NCI-H1092 (cell line): ENCODE measurements at regions not wholly inside any gene's neighbourhood (a gene's known extent, or its start where the extent isn't known, plus 50 kb on each side); places are given as distances from the start of the nearest gene placed in this dataset.

Source experiments
- DNase-seq: peaks from one replicate; lab custom pipeline; 2025; lab: John Stamatoyannopoulos, UW

DNA sequence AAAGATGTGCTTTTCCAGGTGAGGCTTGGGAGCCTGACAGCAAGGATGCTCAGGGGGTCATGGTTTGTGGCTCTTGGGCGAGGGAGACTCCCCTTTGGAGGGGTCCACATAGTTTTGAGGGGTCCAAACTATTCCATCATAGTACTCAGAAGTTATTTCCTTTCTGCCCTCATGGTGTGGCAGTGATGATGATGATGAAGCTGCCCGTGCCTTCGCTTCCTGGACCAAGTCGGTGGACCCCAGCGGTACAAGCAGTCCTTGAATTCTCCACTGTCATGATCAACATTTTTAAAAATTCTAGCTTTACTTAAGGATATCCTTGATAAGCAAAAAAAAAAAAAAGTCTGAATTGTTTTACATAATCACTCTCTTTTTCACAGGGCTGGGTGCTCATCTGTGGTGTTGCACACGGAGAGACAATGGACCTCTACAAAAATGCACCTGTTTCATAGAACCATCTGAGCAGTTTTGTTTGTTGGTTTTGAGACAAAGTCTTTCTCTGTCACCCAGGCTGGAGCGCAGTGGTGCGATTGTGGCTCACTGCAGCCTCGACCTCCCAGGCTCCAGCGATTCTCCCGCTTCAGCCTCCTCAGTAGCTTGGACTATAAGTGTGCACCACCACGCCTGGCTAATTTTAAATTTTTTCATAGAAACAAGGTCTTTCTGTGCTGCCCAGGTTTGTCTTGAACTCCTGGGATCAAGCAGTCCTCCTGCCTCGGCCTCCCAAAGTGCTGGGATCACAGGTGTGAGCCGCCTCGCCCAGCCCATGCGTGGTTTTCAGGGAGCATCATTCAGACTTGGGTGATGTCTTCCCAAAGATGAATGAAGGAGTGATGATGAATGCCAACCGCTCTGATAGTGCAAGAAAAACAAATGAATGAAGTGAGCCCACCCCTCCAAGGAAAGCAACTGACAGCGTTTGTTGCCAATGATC lies 271.4 kb upstream of the HDAC4 start:
- no peak for DNase-seq

DNA sequence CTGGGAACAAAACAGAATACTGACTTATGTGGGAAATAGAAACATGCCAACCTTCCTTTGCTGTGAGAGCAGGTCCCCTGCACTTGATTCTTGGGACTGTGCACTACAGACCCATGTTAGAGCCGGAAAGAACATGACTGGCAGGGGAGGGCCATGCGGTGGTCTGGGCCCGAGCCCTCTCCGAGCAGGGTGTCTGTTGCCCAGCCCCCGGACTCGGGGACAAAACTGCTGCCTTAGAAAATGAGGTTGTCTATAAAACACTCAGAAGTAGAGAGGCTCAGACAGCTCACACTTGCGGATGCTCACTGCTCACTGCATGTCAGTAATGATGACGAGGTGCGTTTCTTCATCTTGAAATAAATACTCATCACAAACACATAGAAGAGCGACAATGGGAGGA lies 270.7 kb upstream of the HDAC4 start:
- DNase-seq = no peak

DNA sequence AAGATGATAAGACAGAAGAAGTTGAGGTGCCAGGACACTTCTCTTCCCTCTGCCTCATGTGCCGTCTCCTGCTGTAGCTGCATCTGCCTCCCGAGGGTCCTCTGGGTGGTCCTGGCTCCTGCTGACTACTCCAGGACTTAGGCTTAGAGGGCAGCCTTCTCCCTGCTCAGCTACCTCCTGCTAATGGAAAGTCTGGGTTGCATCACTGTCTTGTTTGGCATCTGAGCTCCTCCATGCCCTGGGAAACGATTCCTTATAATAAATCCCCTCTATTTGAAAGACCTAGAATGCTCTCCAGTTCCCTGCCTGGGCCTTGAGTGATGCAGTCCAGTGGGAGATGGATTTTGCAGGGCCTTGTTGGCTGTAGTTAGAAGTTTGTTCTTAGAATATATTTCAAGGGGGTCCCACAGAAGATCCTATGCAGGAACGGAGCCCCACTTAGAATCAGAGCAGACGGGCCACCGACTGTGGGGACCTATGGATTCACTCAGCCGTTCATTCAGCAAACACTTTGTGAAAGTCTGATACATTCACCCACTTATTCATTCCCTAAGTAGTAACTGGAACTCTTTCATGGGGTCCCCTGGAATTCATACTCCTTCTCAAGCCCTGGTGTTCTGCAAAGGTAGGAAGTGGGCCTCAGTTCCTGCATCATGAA lies 269.8 kb upstream of the HDAC4 start:
- no peak for DNase-seq

DNA sequence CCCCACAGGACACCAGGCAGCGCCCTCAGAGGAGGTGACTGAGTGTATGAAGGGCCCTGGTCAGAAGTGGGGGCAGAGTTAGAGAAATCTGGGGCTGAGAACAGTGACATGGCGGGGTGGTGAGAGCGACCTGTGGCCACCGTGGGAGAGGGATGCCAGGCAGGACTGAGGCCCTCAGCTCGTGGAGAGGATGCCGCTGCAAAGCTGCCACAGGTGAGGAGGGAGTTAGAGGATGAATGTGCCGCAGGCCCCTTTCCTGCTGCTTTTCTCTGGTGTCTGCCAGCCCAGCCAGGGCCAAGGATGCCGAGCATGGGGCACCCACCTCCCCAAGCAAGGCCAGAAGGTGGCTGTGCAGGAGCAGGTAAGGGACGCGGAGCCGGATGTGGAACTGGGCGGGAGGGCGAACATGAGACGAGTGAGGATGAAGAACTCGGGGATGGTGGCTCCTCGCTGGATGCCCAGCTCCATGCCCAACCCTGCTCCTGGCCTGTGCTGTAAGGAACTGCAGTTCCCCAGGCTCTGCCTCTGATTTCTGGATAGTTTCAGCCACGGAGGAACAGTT lies 269.2 kb upstream of the HDAC4 start:
- DNase-seq = no peak

DNA sequence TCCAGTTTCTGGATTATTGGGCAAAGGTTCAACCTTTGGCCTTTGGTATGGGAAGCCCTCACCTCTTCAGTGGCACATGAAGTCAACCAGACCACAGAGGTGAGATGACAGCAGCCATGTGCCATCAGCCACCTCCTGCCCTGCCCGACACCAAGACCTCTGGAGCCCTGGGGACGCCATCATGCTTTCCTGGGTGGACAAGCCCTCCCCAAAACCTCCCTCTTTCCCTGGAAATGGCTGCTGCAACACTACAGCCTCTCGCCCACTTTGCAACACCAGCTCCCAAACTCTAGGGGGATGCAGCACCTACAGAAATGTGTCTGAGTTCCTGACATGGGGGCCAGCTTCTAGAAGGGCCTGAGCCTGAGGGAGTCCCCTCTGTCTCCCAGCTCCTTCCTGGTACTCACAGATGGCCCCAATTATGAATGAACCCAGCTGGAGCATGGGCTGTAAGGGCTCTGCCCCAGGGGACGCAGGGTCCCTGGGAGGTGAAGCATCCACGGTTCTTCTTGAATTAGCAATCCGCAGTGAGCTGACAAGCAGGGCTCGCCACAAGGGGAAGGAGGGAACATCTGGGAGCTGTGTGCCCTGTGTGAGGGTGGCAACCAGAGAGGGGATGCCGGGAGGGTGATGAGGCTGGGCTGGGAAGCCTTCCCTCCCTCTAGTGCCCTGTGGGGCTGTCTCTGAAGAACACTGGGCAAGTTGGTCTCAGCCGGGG lies 268.5 kb upstream of the HDAC4 start:
- no peak for DNase-seq

DNA sequence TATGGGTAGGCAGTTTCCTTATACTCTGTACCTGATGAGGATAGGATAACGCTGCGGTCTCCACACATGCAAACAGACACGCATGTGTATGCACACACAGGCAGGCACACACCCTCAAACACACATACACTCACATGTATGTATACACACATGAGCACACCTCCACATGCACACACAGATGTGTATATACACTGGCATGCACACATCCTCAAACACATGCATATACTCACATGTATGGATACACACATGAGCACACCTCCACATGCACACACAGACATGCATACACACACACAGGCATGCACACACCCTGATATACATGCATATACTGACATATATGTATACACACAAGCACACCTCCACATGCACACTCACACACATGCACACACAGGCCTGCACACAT lies 267.8 kb upstream of the HDAC4 start:
- no peak for DNase-seq

DNA sequence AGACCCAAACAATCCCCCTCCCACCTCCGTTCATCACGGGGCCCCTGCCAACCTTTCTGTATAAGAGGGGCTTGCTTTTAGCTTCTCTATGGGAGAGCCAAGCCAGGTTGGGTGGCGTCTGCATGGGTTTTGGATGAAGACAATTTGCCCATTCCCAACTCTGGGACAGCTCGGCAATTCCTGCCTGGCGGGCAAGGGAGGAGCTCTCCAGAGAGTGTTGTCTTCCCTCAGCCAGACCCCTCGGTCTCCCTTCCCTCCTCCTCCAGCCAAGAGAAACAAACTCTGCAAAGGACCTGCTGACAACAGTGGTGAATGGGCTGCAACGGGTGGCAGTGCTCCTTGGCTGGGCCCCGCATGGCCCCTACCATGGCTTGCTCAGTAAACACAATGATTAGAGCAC lies 267.2 kb upstream of the HDAC4 start:
- no peak for DNase-seq

DNA sequence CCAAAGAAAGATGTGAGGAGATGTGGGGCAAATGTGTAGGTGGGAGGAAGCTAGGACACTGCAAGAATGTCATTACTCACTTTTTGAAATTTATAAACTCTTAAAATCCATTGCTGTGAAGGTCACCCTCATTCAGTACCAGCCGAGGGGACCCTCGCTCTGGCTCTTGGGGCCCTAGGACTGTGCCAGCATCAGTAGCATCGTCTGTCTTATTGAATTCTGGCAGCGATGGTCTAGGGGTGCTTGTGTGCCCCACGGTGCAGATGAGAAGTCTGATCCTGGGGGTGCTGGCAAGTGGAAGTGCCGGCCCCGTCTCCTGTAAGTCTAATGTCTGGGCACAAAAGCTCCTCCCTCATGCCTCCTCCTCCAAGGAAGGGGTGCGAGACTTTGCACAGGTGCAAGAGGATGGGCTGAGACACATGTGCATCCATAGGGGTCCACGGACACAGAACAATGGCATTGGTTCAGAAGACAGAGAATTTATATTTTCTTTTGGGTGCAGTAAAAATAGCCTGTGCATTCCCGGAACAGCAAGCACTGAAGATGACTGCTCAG lies 266.7 kb upstream of the HDAC4 start:
- no peak for DNase-seq

DNA sequence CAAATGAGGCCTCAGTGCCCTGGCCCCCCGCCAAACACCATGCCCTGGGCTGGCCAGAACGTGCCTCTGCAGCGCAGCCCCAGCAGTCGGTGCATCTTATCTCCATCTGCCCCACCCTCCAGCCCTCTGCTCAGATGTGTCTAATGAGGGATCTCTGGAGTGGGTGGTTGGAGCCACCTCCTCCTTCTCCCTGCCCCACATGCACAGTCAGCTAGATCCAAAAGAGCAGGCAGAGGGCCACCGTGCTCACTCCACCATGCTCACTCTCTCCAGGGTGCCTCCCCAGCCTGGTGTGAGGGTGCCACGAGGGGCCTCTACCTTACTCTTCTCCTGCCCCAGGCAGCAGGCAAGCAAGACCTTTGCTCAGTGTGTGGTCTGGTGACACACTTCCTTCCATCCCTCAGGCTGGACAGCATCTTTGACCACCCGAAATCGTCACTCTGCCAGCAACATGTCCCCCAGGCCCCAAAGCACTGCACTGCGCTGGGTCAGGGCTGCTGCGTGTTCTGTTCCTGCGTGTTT lies 266.1 kb upstream of the HDAC4 start:
- DNase-seq = no peak

DNA sequence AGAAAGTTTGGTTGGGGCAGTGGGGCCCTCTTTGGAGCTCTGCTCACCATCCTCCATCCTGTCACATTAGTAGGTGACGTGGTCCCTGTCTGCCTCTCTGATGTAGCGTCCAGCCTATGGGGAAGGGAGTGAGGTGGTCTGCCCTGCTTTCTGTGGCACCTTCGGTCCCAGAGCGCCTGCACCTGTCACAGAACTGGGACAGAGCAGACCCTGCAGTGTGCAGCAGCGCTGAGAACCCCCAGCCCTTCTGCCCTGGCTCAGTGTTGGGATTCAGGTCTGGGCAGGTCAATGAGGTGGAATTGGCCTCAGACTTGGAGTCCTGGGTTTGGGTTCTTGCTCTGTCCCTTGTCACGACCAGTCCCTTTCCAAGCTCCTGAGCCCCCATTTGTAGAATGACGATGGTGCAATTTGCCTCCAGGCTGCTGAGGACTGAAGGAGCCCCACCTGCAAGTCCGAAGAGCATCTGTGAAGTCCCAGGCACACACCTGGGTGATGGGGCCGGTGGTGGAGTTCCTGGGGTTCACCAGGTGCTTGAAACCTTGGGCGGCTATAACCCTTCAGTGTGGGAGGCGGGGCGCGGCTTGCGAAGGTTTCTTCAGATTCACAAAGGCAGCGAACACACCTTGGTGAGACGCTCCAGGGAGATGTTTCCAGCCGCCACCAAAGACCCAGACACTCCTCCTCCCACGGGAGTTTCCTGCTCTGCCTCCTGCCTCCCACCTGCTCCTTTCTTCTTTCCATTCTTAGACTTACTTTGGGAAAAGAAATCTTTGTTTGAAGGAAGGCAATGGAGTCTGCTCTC lies 265.4 kb upstream of the HDAC4 start:
- no peak for DNase-seq

DNA sequence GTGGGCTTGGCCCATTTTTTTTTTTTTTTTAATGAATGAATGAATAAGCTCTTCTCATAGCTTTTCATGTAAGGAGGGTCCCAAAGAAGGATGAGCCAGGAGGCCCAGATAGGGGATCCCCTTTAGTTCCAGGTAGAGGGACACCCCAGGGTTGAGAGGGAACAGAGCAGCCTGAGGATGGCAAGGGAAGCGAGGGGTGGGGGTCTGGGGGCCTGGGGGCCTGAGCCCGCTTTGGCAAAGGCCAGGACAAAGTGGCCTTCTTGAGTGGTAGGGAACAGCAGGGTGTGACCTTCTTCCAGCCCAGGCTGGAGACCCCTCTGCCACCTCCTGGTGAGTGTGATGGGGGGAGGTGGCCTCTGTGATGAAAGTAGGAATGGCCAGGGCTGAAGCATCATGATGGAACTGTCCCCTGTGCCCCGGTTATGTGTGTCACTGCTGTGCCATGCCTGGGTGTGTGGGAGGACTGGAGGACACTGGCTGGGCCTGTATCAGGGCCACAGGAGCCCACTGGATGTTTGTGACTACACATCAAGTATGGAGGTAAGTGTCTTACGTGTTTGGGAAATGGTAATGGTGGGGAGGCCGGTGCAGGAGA lies 263.5 kb upstream of the HDAC4 start:
- DNase-seq = no peak

DNA sequence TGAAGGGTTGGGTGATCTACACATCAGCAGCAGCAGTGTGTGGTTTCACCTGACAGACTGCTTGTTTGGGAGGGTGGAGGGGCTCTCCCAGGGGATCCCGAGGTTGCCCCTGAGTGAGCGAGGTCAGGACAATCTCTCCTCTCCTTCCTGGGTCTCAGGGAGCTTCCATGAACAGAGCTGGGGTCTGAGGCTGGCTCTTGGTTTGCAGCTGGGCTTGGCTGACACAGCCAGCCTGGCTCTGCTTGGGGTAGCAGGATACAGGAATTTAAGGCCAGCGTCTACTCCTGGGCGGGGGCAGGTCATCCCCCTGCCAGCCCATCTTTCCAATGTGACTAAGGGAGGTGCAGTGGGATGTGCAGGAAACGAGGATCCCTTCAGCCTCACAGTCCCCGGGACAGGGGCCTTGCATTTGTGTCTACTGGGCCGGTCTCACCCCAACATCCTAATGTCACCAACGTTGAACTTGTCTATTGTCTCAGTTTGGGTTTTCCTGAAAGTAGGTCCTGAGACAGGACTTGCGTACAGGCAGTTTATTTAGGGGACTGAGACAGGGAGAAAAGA lies 262.6 kb upstream of the HDAC4 start:
- DNase-seq = no peak

DNA sequence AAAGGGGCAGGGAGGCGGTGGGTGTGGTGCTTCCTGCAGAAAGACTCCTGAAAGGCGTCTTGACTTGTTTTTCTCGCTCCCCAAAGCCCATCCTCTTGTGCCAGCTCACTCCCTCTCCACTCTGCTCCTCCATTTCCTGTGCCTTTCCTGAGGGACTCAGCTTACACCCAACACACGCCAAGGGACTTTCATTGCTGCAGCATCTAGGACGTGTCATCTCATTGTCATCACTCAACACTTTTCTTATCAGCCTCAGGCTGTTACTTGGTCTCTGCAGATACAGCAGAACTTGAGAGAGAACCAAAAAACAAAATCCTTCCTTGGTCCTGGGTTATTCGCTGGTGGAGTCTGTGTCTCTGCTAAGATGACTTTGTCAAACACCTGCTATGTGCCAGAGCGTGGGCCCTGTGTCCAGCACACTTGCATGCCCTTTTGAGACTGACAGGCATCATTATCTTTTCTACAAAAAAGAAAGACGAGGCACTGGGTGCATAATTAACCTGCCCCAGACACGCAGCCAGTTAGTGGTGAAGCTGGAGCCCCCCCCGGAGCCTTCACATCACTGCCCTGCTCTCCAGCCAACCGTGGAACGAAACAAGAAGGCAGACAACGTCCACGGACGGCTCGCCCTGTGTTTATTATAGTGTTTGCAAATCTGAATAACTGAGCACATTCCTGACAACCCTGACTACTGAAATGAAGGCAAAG lies 261.7 kb upstream of the HDAC4 start:
- no peak for DNase-seq

DNA sequence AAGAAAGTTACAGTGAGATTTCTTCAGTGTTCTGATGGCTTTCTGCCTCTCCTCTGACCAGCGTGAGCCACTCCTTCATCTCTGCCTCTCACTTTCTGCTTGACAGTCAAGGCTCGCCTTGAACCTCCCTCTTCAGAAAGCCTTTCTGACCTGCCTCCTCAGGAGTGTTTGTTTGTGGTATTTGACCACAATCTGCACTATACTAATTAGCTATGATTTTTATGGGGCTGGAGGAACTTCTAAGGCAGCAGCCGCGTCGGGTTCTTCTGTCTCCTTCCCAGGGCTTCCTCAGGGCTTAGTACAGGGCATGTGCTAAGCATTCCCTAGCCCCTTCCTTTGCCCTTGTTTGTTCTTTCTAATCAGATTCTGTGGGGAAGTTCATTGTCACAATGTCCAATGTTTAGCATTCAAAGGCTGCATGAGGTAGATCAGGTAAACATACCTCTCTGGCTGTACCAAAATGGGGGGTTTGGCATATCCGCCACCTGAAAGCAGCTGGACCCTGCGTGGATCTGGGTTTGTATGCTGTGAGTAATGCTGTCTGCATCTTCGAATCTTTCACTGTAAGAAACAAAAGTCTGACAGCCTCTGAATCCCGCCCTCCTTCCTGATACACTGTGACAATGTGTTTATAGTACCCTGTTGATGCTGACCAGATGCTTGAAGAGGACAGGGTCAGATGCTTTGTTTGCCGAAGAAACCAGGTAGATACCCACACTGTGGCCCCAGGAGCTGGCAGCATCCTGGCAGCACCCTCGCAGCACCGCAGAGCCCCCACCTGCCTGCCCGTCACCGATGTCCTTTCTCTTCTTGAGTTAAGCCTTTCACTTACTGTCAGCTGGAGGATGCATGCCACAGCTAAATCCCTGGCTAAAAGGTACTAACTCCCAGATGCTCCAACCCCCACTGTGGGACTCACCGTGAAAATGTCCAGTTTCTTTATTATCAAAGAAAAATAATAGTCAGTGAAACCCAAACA lies 260.8 kb upstream of the HDAC4 start:
- DNase-seq = no peak

DNA sequence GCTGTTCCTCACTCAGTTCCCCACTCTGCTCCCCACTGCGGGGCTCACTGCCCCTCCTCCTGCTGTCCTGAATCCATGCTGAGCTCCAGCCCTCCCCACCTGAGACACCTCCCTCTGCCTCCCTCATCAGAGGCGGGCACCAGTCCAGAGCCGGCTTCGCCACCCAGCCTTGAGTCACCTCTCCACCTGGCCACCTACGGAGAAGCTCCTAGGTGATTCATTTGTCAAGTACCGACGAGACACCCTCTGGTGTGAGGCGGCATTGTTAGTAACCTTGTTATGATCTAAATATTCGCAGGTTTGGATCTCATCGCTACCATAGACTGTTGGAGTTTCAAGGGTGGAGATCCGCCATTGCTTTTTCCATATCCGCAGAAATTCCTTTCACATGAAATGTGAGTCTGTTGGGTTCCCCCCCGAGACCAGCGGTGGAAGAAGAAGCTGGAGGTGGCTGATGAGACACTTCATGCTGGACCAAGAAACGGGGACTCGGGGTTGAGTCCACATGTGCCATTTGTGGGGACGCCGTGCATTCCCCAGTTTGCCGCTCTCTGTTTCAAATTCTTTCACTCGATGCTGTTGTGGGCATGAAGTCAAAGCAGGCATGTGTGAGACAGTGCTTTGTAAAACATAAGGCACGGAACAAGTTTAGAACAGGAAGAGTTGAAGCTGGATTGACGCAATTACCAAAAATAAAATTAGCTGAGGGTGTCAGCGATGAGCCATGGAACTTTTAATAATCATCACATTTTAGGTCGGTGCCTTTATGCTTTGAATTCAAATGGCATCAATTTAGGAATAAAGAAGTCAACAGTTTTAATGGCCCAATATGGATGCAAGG lies 259.8 kb upstream of the HDAC4 start:
- DNase-seq = no peak

DNA sequence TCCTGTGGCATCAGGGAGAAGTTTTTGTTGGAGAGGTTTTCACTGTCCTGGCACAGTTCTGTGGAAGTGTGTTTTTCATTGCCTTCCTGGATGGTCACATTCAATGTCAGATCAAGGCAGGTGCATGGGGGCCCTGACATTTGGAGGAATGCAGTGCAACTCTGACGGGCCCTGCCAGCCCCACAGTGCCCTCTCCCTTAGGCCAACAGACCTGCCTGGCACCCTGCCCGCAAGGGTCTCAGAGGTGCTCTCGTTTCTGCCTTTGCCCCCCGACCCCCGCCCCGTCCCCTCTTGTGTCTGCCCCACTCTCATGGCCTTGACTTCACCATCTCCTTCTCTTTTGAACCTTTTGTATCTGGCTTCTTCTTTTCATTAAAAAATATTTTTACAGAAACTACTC lies 257.2 kb upstream of the HDAC4 start:
- no peak for DNase-seq

DNA sequence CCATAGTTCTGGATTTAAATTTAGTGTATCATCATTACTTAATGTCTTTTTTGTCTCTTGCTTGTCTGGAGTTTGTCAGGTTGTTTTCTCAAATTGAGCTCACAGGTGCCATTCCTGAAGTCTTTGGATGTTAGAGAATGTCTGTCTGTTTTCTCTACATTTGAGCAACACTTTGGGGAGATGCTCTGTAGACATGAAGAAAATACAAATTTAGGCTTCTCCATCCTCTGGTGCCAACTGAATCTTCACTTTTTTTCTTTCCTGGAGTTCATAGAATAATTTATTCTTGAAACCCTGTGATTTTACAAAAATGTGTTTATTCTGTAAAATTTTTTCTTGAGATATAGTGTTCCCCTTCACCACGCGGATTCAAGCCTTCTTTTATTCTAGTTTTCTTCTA lies 256.4 kb upstream of the HDAC4 start:
- DNase-seq = no peak

DNA sequence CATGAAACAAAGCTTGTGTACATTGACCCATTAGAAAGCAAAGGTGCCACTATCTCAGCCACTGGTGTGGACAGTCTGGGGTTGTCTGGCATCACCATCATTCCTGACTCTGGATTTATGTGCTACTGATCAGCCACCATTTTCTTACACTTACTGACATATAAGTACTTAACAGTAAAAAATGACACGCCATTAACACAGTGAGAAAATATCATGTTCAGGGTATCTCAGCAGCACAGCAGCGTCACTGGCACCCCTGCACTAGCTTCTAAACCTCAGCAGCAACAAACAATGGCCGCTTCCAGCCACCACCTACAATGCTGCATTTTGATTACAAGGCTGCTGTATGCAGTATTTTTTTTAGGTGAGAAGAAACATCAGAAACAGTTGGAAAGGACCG lies 253.4 kb upstream of the HDAC4 start:
- no peak for DNase-seq
